ENCODE measurements at regions not wholly inside any gene's neighbourhood (a gene's known extent, or its start where the extent isn't known, plus 50 kb on each side); places are given as distances from the start of the nearest gene placed in this dataset.
"Not testable (repeated sequence)": the region's sequence is repeated elsewhere in the genome, so short reads cannot be mapped to it uniquely, and the experiment has no call there.

- no peak for DNase-seq (ENCODE audit: low read depth in 4 of 4, low spot score in 3 of 4)
These were observed 59.3 kb upstream of the PTGFRN start for GRCh38 chr1:116850436-116850835.

- not testable (repeated sequence) for DNase-seq (ENCODE audit: low read depth in 4 of 4, low spot score in 3 of 4)
These were observed 58.5 kb upstream of the PTGFRN start for GRCh38 chr1:116851189-116851588.

GRCh38 chr1:116851846-116852245, 57.9 kb upstream of the PTGFRN start:
- no peak for DNase-seq (ENCODE audit: low read depth in 4 of 4, low spot score in 3 of 4)

- DNase-seq (ENCODE audit: low read depth in 4 of 4, low spot score in 3 of 4) = no peak
These were observed 57.3 kb upstream of the PTGFRN start for GRCh38 chr1:116852367-116852766.

GRCh38 chr1:116852910-116853309, 56.8 kb upstream of the PTGFRN start:
- no peak for DNase-seq (ENCODE audit: low read depth in 4 of 4, low spot score in 3 of 4)

GRCh38 chr1:116853680-116854402, 55.9 kb upstream of the PTGFRN start:
- peak in 3 of 4 donors; percentile 60 to 63 (median 63) for DNase-seq (ENCODE audit: low read depth in 4 of 4, low spot score in 3 of 4)

- DNase-seq (ENCODE audit: low read depth in 4 of 4, low spot score in 3 of 4) = no peak
These were observed 55.4 kb upstream of the PTGFRN start for GRCh38 chr1:116854403-116854690.

GRCh38 chr1:116854716-116855115, 55.0 kb upstream of the PTGFRN start:
- no peak for DNase-seq (ENCODE audit: low read depth in 4 of 4, low spot score in 3 of 4)

GRCh38 chr1:116855191-116855619, 54.5 kb upstream of the PTGFRN start:
- DNase-seq (ENCODE audit: low read depth in 4 of 4, low spot score in 3 of 4) = no peak

- DNase-seq (ENCODE audit: low read depth in 4 of 4, low spot score in 3 of 4) = no peak
These were observed 53.9 kb upstream of the PTGFRN start for GRCh38 chr1:116855773-116856201.

GRCh38 chr1:116856312-116856711, 53.4 kb upstream of the PTGFRN start:
- DNase-seq (ENCODE audit: low read depth in 4 of 4, low spot score in 3 of 4) = no peak

GRCh38 chr1:116857092-116857491, 52.6 kb upstream of the PTGFRN start:
- no peak for DNase-seq (ENCODE audit: low read depth in 4 of 4, low spot score in 3 of 4)
